HG02938 (cell line): ENCODE measurements at regions not wholly inside any gene's neighbourhood (a gene's known extent, or its start where the extent isn't known, plus 50 kb on each side); places are given as distances from the start of the nearest gene placed in this dataset.

Source experiments
- ATAC-seq: cut with Tn5 transposase; IDR thresholded peaks from one replicate; pipeline ENCODE4 v1.9.1; 2021; ENCODE audit warnings: mild to moderate bottlenecking, moderate library complexity; ENCODE audit not compliant: unreplicated experiment

GRCh38 chr14:35456261-35456660 is 51.7 kb upstream of the NFKBIA start:
- ATAC-seq: no peak

- ATAC-seq: no peak
Observed at GRCh38 chr14:35458442-35458841, 53.9 kb upstream of the NFKBIA start.

- no peak for ATAC-seq
Observed at GRCh38 chr14:35459776-35460175, 55.2 kb upstream of the NFKBIA start.

DNA sequence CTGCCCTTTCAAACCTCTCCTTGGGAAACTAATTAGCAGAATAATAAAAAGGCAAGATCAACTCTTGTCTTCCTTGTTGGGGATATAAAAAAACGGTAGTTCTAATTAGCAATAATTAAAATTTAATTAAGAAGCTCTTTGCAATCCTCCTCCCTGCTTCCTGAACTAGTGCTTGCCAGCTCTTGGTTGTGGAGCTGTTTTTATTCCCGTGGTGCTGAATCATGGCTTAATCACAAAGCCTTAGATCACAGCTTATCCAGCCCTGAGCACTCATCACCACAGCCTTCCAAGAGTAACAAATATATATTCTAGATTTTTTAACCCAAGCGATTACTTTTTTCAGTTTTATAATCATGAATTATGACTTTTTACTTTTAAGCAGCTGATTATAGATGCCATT is 63.2 kb upstream of the INSM2 start:
- ATAC-seq: no peak

DNA sequence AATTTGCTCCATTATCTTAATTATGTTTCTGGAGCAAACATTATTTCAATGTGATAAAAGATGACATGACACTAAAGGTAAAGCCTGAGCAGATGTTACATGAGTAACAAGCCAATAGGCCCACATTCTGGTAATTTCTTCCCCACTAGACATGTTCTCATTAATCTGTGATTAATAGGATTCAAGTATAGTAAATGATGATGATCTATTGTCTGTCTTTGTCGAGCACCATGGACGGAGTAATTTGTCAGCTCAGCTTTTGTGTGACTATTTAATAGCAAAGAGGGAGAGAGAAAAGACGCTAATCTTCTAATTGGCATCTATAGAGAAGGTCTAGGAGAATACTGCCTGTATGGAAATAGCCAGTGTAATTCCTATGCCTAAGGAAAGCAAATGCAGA is 62.2 kb upstream of the INSM2 start:
- no peak for ATAC-seq

GRCh38 chr14:35474323-35474722 is 59.6 kb upstream of the INSM2 start:
- ATAC-seq: no peak

DNA sequence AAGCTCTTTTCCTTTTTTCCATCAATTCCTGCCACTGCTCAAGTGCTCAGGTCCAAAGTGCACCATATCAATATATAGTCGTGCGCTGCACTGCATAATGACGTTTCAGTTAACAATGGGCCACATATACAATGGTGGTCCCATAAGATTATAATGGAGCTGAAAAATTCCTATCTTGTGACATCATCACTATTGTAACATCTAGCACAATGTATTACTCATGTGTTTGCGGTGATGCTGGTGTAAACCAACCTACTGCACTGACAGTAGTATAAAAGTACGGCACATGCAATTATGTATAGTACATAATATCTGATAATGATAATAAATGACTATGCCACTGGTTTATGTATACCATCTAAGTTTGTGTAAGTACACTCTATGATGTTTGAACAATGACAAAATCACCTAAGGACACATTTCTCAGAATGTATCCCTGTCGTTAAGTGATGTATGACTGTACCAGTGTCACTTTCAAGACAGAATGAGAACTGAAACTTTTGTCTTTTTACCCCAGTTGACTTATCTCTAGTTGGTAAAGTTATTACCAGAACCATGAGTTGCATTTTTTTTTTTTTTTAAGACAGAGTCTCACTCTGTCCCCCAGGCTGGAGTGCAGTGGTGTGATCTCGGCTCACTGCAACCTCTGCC is 53.7 kb upstream of the INSM2 start:
- peak; percentile 95 for ATAC-seq

DNA sequence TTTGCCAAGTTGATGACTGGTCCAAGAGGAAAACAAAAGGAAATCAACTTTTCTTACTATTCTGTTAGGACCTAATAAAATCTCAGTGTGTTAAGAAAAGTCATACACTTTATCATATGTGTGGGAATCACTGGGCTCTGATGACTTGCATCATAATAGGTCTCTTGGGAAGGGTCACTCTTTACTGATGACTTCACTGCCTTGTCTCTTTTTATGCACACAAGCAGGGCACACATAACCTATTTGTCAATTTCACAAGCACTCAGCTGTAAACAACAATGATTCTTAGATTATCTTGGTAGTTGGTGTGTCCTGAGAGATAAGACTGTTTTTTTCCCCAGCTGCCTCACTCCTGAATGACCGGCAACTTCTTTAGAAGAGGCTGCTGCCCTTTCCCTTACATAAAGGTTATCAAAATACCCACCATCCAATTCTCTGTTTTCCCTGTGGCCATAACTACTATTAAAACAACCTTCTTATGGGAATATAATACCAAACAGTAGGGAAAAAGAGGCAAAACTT is 50.9 kb upstream of the INSM2 start:
- ATAC-seq: no peak
